Rectal smooth muscle tissue (tissue), 1 donor: ENCODE measurements at regions not wholly inside any gene's neighbourhood (a gene's known extent, or its start where the extent isn't known, plus 50 kb on each side); places are given as distances from the start of the nearest gene placed in this dataset.

ENCODE experiments used
- H3K27ac ChIP-seq: one replicate; pipeline ENCODE4 v1.7.0; 2013; ENCODE audit warnings: low read depth, low read length, inconsistent platforms
- H3K27me3 ChIP-seq: one replicate; pipeline ENCODE4 v1.7.0; 2013; ENCODE audit warnings: low read length; ENCODE audit not compliant: control insufficient read depth, insufficient read depth
- H3K36me3 ChIP-seq: one replicate; pipeline ENCODE4 v1.7.0; 2013; ENCODE audit warnings: low read length; ENCODE audit not compliant: control insufficient read depth, insufficient read depth
- H3K4me1 ChIP-seq: one replicate; pipeline ENCODE4 v1.7.0; 2013; ENCODE audit warnings: low read length; ENCODE audit not compliant: control insufficient read depth, insufficient read depth
- H3K4me3 ChIP-seq: one replicate; pipeline ENCODE4 v1.7.0; 2013; ENCODE audit warnings: low read length
- H3K9ac ChIP-seq: one replicate; pipeline ENCODE4 v1.7.0; 2013; ENCODE audit warnings: low read length

- Histone ChIP-seq H3K4me1 (no peaks in the 10 kb centered on the region), H3K4me3 (no peak overlapping the region), H3K36me3 (no peaks in the 10 kb centered on the region), H3K9ac (no peak overlapping the region), H3K27me3 (no peaks in the 10 kb centered on the region), H3K27ac (no peak overlapping the region)
These were observed 178.7 kb downstream of the KLF6 start for GRCh38 chr10:3606309-3606708.

- Histone ChIP-seq H3K4me1 (no peaks in the 10 kb centered on the region), H3K27ac (no peak overlapping the region), H3K36me3 (no peaks in the 10 kb centered on the region), H3K4me3 (no peak overlapping the region), H3K27me3 (no peaks in the 10 kb centered on the region), H3K9ac (no peak overlapping the region)
These were observed 179.1 kb downstream of the KLF6 start for GRCh38 chr10:3605882-3606281.

- H3K36me3 ChIP-seq = no peaks in the 10 kb centered on the region
- H3K27me3 ChIP-seq = no peaks in the 10 kb centered on the region
- H3K9ac ChIP-seq = no peak overlapping the region
- H3K4me3 ChIP-seq = no peak overlapping the region
- H3K27ac ChIP-seq = no peak overlapping the region
- no peaks in the 10 kb centered on the region for H3K4me1 ChIP-seq
These were observed 189.3 kb downstream of the KLF6 start for GRCh38 chr10:3595736-3596135.

- Histone ChIP-seq H3K27me3 (no peaks in the 10 kb centered on the region), H3K27ac (no peak overlapping the region), H3K36me3 (no peaks in the 10 kb centered on the region), H3K9ac (no peak overlapping the region), H3K4me1 (no peaks in the 10 kb centered on the region), H3K4me3 (no peak overlapping the region)
These were observed 191.4 kb downstream of the KLF6 start for GRCh38 chr10:3593611-3594010.

- Histone ChIP-seq H3K27me3 (no peaks in the 10 kb centered on the region), H3K4me1 (no peaks in the 10 kb centered on the region), H3K9ac (no peak overlapping the region), H3K36me3 (no peaks in the 10 kb centered on the region), H3K4me3 (no peak overlapping the region), H3K27ac (no peak overlapping the region)
These were observed 192.6 kb downstream of the KLF6 start for GRCh38 chr10:3592424-3592823.

- no peaks in the 10 kb centered on the region for H3K4me1 ChIP-seq
- no peak overlapping the region for H3K9ac ChIP-seq
- no peak overlapping the region for H3K4me3 ChIP-seq
- H3K27ac ChIP-seq = no peak overlapping the region
- H3K36me3 ChIP-seq = no peaks in the 10 kb centered on the region
- H3K27me3 ChIP-seq = no peaks in the 10 kb centered on the region
These were observed 196.2 kb downstream of the KLF6 start for GRCh38 chr10:3588816-3589215.

- no peaks in the 10 kb centered on the region for H3K27me3 ChIP-seq
- H3K4me1 ChIP-seq = no peaks in the 10 kb centered on the region
- no peak overlapping the region for H3K4me3 ChIP-seq
- H3K27ac ChIP-seq = no peak overlapping the region
- H3K9ac ChIP-seq = no peak overlapping the region
- no peaks in the 10 kb centered on the region for H3K36me3 ChIP-seq
These were observed 196.7 kb downstream of the KLF6 start for GRCh38 chr10:3588346-3588745.

- Histone ChIP-seq H3K27me3 (no peaks in the 10 kb centered on the region), H3K4me3 (no peak overlapping the region), H3K36me3 (no peaks in the 10 kb centered on the region), H3K27ac (no peak overlapping the region), H3K9ac (no peak overlapping the region), H3K4me1 (no peaks in the 10 kb centered on the region)
These were observed 199.9 kb downstream of the KLF6 start for GRCh38 chr10:3584926-3585784.

- Histone ChIP-seq H3K4me1 (no peaks in the 10 kb centered on the region), H3K36me3 (no peaks in the 10 kb centered on the region), H3K4me3 (no peak overlapping the region), H3K27me3 (no peaks in the 10 kb centered on the region), H3K27ac (no peak overlapping the region), H3K9ac (no peak overlapping the region)
These were observed 204.4 kb downstream of the KLF6 start for GRCh38 chr10:3580565-3580964.

- H3K9ac ChIP-seq = no peak overlapping the region
- no peak overlapping the region for H3K27ac ChIP-seq
- no peaks in the 10 kb centered on the region for H3K36me3 ChIP-seq
- H3K4me1 ChIP-seq = no peaks in the 10 kb centered on the region
- H3K4me3 ChIP-seq = no peak overlapping the region
- H3K27me3 ChIP-seq = no peaks in the 10 kb centered on the region
These were observed 205.2 kb downstream of the KLF6 start for GRCh38 chr10:3579845-3580244.

- Histone ChIP-seq H3K4me3 (no peak overlapping the region), H3K4me1 (no peaks in the 10 kb centered on the region), H3K36me3 (no peaks in the 10 kb centered on the region), H3K9ac (no peak overlapping the region), H3K27me3 (no peaks in the 10 kb centered on the region), H3K27ac (no peak overlapping the region)
These were observed 206.3 kb downstream of the KLF6 start for GRCh38 chr10:3578682-3579081.

GRCh38 chr10:3578159-3578558 lies 206.8 kb downstream of the KLF6 start:
- no peak overlapping the region for H3K4me3 ChIP-seq
- H3K9ac ChIP-seq = no peak overlapping the region
- H3K27ac ChIP-seq = no peak overlapping the region
- H3K4me1 ChIP-seq = no peaks in the 10 kb centered on the region
- H3K36me3 ChIP-seq = no peaks in the 10 kb centered on the region
- H3K27me3 ChIP-seq = no peaks in the 10 kb centered on the region

- H3K4me3 ChIP-seq = no peak overlapping the region
- H3K27ac ChIP-seq = no peak overlapping the region
- peaks cover 3% of the 10 kb centered on the region for H3K4me1 ChIP-seq
- H3K9ac ChIP-seq = no peak overlapping the region
- H3K27me3 ChIP-seq = no peaks in the 10 kb centered on the region
- no peaks in the 10 kb centered on the region for H3K36me3 ChIP-seq
These were observed 210.6 kb downstream of the KLF6 start for GRCh38 chr10:3574451-3574850.
